GM21390 (cell line): ENCODE measurements at regions not wholly inside any gene's neighbourhood (a gene's known extent, or its start where the extent isn't known, plus 50 kb on each side); places are given as distances from the start of the nearest gene placed in this dataset.

ENCODE experiments used
- ATAC-seq: cut with Tn5 transposase; IDR thresholded peaks from one replicate; pipeline ENCODE4 v1.9.1; 2021; ENCODE audit not compliant: unreplicated experiment

- ATAC-seq: no peak
These were observed 726.4 kb upstream of the GRAMD2B start for GRCh38 chr5:125696762-125697161.

DNA sequence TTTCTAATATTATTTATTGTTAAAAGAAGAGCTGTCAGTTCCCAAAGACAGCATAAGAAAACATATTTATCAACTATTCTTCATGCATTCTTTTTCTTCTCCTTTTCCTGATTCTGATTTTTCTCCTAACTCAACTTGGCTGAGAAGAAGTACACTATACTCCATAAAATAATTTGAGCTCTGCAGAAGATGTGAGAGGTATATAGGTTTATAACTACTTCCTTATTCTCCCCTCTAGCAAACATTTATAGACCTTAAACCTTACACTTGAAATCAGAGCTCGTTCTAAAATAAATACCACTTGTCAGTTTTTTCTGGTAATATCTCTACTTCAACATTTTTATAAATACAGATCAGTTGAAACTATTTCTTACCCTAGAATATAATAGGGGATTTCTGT is 724.8 kb upstream of the GRAMD2B start:
- no peak for ATAC-seq

DNA sequence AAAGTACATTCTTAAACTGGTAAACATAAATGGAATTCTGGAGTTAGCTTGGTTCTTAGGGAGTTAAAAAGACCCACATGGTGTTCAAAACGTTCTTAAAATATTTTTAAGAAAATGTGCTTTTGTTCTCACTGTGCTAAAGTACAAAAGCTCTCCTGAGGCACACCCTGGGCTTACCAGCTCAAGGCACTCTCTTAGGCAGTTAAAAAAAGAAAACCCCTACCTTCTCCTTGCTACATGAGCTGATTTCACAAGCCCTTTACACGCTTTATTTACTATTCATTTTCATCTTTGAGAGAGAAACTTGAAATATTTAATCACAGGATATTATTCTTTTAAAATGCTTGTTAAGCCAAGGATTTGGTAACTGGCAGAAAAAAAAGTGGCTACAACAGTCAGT is 723.3 kb upstream of the GRAMD2B start:
- ATAC-seq: no peak

GRCh38 chr5:125700380-125700861 is 722.8 kb upstream of the GRAMD2B start:
- no peak for ATAC-seq

DNA sequence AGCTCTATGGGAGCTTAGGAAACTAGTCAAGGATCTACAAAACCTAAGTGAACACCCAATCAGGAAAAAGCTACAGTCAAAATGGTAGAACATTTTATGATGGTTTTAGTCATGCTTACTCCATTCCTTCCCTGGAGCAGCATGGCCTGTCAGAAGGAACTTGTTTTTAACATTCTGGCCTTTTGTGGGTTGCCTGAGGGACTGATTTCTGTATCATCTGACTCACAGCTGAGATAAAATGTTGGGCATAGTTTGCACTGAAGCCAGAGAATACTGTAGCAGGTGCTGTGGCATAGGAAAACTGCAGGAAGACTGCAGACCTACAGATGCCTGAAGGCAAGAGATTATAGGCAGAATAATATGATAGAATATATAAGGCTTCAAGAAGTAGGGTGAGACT is 719.6 kb upstream of the GRAMD2B start:
- ATAC-seq: no peak

DNA sequence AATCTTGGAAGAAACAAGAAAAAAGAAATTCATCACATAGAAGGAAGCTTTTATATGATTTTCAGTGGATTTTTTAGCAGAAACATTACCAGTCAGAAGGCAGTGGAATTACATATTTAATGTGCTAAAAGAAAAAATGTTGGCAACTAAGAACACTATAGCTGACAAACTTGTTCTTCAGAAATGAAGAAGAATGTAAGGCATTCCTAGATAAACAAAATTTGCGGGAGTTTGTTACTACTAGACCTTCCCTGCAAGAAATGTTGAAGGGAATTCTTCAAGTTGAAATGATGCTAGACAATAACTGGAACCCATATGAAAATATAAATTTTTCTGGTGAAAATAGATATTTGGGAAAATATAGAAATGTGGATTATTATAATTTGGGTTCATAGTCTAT is 718.3 kb upstream of the GRAMD2B start:
- no peak for ATAC-seq

DNA sequence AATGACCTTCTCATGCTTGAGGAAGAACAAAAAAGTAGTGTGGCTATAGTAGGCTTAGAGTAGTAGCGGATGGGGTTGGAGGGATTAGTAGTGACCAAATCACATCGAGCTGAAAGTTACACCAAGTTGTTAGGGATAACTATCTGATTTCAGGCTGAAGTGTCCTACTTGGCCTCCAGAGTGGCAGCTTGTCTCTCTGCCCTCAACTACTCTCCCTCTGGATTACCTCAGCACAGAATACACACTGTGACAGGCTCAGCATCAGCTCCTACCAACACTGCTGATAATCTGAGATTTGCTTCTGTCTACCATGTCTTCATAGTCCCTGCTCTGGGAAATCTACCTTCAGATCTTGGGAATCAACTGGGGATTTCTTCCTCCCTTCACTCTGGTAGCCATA is 714.6 kb upstream of the GRAMD2B start:
- ATAC-seq: no peak

GRCh38 chr5:125710745-125711144 is 712.5 kb upstream of the GRAMD2B start:
- no peak for ATAC-seq

DNA sequence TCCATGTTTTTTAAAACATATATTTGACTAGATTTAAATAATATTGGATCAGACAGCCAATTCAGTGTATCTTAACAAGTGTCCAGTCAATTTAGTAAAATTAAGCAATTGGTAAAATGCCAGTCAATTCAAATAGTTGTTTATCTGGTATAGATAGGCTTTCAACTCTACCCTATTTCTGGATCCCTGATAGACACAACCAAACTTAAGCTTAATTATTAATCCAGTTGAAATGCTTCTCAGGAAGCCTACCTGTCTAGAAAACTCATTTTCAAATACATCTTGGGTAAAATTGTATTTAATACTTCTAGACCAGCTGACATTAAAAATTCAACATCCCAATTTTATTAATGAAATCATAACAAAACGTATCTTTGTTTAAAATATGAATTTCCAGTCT is 710.8 kb upstream of the GRAMD2B start:
- ATAC-seq: no peak

DNA sequence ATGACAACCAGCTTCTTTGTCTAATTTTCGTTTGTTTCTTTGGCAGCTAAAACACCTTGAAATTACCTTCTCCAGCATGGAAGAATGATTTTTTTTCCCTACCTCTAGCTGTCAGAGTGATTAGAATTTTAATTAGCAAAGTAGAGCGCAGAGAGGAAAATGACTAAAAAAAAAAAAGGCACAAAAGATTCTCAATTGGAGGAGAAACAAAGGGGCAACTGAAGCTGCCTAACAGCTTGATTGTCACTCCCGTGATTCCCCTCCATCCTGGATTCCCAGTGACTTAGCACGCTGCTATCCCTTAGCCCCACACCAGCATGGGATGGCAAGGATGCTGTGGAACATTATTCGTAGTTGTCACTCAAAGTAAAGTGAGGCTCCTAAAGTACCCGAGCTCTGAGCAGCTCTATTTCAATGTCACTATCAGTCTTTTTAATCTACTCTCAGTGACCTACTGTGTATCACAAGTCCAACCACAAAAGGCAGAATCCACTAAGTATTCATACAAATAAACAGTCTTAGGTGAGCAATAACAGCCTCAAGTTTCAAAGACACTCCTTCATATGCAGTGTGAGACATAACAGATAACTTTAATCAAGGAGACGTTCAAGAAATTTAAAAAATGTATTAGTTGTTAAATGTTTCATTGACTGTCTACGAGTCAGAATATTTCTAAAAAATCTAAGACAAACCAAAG is 710.0 kb upstream of the GRAMD2B start:
- ATAC-seq: no peak

- ATAC-seq: no peak
These were observed 708.0 kb upstream of the GRAMD2B start for GRCh38 chr5:125715216-125715615.

GRCh38 chr5:125717209-125717608 is 706.0 kb upstream of the GRAMD2B start:
- ATAC-seq: no peak

- ATAC-seq: no peak
These were observed 703.4 kb upstream of the GRAMD2B start for GRCh38 chr5:125719681-125720347.

- no peak for ATAC-seq
These were observed 702.9 kb upstream of the GRAMD2B start for GRCh38 chr5:125720348-125720685.

DNA sequence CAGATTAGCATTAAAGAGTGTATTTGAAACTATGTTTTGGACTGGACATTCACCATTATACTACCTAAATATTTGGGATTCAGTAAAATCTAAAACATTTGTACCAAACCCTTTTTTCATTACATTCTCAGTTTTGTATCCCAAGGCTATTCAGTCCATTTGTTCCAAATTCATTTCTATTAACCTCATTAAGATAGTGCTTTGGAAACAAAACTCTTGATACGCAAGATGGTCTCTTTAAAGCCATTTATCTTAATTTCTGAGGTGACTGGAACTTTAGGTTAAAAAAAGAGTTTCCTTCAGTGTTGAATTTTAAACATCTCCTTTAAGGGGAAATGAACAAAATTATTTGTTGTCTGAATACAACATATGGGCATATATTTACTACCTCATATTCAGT is 702.5 kb upstream of the GRAMD2B start:
- no peak for ATAC-seq

- no peak for ATAC-seq
These were observed 700.7 kb upstream of the GRAMD2B start for GRCh38 chr5:125722550-125722949.

DNA sequence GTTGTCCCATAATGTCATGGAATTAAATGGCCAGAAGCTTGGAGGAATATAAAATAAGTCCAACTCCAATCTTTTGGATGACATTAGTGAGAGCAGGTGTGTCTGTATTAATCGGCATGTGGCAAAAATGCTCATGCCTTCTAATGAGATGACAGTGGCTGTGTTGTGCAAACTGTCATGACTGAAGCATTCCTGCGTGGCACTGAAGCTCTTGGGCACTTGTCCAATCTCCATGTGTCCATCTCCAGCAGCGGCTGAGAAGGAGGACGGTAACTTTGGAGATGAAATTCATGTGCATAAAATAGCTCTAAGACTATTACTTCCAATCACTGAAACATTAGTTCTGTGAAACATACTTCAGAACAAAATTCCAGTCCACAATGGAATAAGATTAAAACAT is 697.5 kb upstream of the GRAMD2B start:
- ATAC-seq: no peak

DNA sequence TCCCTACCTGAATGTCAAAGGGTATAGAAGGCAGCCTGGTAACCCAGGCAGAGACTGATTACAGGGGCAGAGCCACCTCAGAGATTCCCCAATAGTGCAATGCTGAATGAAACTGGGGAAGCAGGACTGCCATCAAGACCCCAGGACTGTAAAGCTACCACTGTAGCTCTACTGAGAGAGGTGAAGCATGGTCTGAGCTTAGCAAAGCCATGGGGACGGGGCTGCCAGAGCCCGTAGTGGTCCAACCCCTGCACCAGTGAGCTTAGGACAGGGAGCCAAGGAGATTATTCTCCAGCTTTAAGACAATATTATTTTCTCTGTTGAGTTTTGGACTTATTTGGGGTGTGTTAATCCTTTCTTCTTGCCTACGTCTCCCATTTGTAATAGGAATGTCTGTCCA is 679.3 kb upstream of the GRAMD2B start:
- ATAC-seq: no peak

GRCh38 chr5:125746917-125747316 is 676.3 kb upstream of the GRAMD2B start:
- no peak for ATAC-seq

- no peak for ATAC-seq
These were observed 672.9 kb upstream of the GRAMD2B start for GRCh38 chr5:125750147-125750860.

- no peak for ATAC-seq
These were observed 672.4 kb upstream of the GRAMD2B start for GRCh38 chr5:125750861-125751186.

GRCh38 chr5:125756456-125756855 is 666.8 kb upstream of the GRAMD2B start:
- ATAC-seq: no peak
